GM12865 (cell line): ENCODE measurements at regions not wholly inside any gene's neighbourhood (a gene's known extent, or its start where the extent isn't known, plus 50 kb on each side); places are given as distances from the start of the nearest gene placed in this dataset.

ENCODE experiments used
- DNase-seq: peaks from one replicate; pipeline ENCODE4 v3.0.0; 2010; ENCODE audit warnings: low read depth
- H3K4me3 ChIP-seq: 2 replicates; pipeline ENCODE4 v1.5.1; 2011; ENCODE audit warnings: mild to moderate bottlenecking, low read depth, low read length, control low read depth
- CTCF ChIP-seq: IDR thresholded peaks from 2 replicates; pipeline ENCODE4 v1.5.1; 2011; ENCODE audit warnings: low read length, control low read depth, low read depth, inconsistent platforms; ENCODE audit not compliant: insufficient read depth; ENCODE audit errors: missing control alignments

- H3K4me3 ChIP-seq = no peak overlapping the region
- TF ChIP-seq CTCF = no peak
- DNase-seq = no peak
Measured at GRCh38 chr20:63093966-63094766, 87.4 kb upstream of the BHLHE23 start.

DNA sequence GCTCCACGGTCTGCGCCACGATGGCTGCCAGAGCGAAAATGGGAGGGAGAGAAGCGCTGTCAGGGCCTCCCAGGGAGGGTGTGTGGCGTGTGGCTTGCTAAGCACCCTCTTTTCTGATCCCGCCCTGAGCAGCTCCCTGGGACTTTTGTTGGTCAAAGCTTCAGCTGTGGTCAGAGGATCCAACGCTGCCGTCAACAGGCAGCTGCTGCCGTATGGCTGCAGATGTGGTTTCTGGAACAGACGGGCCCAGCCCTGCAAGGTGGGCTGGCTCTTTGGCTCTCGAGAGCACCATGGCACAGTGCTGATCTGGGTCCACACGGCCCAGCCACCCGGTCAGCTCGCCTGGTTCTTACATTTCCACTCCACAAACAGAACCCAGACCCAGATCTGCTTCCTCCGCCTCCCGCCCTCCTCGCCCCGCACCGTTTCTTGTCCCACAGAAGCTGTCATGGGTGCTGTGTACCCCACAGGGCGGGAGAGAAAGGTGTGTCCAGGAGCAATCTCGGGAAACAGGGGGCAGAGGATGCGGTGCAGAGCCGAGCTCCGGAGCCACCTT is 86.0 kb upstream of the BHLHE23 start:
- no peak for TF ChIP-seq CTCF
- H3K4me3 ChIP-seq = no peak overlapping the region
- DNase-seq = no peak

GRCh38 chr20:63091901-63092659 is 85.3 kb upstream of the BHLHE23 start:
- no peak for TF ChIP-seq CTCF
- H3K4me3 ChIP-seq = no peak overlapping the region
- no peak for DNase-seq

DNA sequence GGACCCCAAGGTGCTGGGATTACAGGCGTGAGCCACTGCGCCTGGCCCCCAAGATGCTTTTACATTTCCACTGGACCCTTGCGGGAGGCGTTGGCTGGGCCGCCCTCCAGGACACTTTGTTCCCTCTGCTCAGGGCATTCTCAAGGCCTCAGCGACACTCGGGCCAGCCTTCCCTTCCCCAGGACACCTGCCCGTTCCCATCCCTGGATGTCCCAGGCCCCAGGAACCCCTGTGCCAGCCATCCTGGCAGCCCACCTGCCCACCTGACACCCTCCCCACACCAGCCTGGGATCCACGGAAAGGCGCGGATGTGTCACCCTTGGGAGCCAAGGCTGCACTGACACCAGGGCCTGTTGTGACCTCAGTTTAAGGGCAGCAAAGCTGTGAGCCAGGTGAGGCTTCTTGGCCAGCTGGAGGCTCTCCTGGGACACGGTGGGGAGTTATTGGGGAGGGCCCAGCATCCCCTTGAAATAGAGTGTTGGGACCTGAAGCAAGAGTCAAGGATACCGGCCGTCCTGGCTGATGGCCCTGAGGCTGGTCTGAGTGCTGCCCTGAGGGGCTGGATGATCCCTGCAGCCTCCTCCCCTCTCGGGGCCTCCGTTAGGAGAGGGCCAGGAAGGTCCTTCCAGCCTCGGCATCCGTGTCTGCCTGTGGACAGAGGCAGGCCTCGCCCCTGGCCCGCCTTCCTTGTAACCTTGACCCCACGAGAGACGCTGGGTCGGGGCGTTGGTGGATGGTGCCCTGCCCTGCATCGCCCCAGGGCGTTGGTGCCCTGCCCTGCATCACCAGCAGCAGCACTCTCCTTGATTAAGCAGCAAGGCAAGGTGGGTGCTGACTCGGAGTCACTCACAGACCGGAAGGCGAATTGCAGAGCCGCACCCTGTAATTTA is 84.2 kb upstream of the BHLHE23 start:
- H3K4me3 ChIP-seq = no peak overlapping the region
- DNase-seq = no peak
- TF ChIP-seq CTCF = no peak

DNA sequence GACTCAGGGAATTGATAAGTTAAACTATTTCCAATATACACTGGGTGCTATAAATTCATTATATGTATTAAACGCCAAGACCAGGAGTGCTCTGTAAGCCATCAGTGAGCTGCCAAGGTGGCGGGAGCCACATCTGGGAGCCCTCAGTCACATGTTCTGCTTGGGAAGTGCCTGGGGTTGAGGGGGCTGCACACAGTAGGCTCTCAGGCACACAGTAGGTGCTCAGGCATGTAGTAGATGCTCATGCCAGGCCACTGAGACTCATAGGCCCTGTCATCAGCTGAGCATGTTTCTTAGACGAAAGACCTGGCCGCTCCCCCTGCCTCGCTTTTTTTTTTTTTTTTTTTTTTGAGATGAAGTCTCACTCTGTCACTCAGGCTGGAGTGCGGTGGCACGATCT is 83.3 kb upstream of the BHLHE23 start:
- H3K4me3 ChIP-seq = no peak overlapping the region
- no peak for TF ChIP-seq CTCF
- no peak for DNase-seq

DNA sequence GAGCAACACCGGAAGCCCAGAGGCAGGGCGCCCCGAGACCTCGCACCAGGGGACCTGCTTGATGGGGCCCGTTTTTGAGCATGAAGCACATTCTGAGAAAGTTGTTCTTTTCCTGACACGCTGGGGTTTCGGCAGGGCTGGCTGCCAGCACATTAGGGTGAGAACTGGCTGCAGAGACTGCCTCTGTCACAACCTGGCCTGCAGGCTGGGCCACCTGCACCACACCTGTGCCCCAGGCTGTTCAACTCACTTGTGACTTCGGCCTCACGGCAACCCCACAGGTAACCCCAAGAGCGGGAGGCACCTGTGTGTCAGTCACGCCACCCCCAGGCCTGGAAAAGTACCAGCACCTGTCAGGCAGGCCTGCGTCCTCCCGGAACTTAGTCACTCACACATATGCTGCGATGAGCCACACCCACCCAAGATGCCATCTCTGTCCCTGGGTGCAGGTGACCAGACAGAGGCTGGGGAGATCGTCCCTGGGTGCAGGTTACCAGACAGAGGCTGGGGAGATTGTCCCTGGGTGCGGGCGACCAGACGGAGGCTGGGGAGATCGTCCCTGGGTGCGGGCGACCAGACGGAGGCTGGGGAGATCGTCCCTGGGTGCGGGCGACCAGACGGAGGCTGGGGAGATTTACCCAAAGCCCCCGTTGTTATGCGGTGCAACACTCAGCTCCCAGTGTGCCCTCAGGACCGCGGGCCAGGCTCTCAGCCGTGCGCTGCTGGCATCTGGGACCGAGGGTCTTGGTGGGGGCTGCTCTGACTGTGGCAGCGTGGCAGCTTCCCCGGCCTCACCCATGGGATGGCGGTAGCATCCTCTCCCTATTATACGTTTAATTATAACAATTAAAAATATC is 82.5 kb upstream of the BHLHE23 start:
- H3K4me3 ChIP-seq = no peak overlapping the region
- TF ChIP-seq CTCF = no peak
- DNase-seq = no peak
